ENCODE measurements at regions not wholly inside any gene's neighbourhood (a gene's known extent, or its start where the extent isn't known, plus 50 kb on each side); places are given as distances from the start of the nearest gene placed in this dataset.

DNA sequence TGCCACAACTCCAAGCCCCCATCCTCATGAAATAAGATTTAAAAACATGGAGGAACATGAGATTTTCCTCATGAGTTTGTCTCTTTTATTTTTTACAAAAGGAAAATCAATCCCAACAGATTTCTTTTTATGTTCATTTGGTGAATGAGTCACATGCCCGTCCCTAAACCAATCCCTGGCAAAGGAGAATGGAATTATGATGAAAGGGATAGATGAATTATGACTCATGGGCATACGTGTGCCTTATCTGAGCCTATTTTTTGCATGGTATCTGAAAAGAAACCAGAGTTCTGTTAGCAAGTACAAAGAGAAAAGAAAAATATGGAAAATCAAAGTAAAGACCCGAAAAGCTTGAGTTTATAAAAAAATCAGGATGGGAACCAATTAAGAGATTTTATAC, 267.5 kb upstream of the TMEM161B start (continued):
- no peak for TF ChIP-seq PATZ1 (CRISPR knock-in tag; IDR thresholded peaks at IDR 0.05; ENCODE audit: borderline replicate concordance)
- no peak for TF ChIP-seq PPARA (CRISPR knock-in tag; IDR thresholded peaks at IDR 0.05; ENCODE audit: borderline replicate concordance)
- TF ChIP-seq ZFP3 (CRISPR knock-in tag; IDR thresholded peaks at IDR 0.05), result no peak
- no peak for TF ChIP-seq ZFP30 (CRISPR knock-in tag; IDR thresholded peaks at IDR 0.05)
- no peak for TF ChIP-seq ZNF70 (CRISPR knock-in tag; IDR thresholded peaks at IDR 0.05)
- TF ChIP-seq ARNTL (CRISPR knock-in tag; IDR thresholded peaks at IDR 0.05; ENCODE audit: borderline replicate concordance, low read depth), result no peak
- TF ChIP-seq BACH2 (CRISPR knock-in tag; IDR thresholded peaks at IDR 0.05; ENCODE audit: borderline replicate concordance), result no peak
- no peak for TF ChIP-seq ZC3H10 (CRISPR knock-in tag; IDR thresholded peaks at IDR 0.05)

DNA sequence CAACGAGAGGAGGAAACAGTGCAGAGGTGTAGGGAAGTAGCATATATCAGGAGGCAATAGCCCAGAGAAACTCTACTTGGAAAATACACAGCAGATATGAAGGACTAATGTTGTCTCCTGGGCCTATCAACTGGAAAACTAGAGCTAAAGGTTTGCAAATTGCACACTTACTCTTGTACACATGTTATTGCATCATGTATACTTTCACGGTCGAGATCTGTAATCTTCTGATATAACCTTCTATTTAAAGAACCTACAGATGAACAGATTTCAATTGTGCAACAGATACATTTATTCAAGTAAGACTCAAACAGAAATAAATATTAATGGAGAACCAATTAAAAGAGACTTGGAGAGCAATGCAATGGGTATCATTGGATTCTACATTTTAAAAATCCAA, 256.3 kb upstream of the TMEM161B start:
- no peak for TF ChIP-seq CSDC2 (CRISPR knock-in tag; IDR thresholded peaks at IDR 0.05)
- TF ChIP-seq SNAI2 (CRISPR knock-in tag; IDR thresholded peaks at IDR 0.05), result no peak
- no peak for TF ChIP-seq ZC3H10 (CRISPR knock-in tag; IDR thresholded peaks at IDR 0.05)
- TF ChIP-seq ZFP30 (CRISPR knock-in tag; IDR thresholded peaks at IDR 0.05), result no peak
- no peak for TF ChIP-seq ZNF565 (CRISPR knock-in tag; conservative IDR thresholded peaks at IDR 0.05; ENCODE audit: low read depth)
- ATAC-seq, result no peak

- TF ChIP-seq, protein P1, sequence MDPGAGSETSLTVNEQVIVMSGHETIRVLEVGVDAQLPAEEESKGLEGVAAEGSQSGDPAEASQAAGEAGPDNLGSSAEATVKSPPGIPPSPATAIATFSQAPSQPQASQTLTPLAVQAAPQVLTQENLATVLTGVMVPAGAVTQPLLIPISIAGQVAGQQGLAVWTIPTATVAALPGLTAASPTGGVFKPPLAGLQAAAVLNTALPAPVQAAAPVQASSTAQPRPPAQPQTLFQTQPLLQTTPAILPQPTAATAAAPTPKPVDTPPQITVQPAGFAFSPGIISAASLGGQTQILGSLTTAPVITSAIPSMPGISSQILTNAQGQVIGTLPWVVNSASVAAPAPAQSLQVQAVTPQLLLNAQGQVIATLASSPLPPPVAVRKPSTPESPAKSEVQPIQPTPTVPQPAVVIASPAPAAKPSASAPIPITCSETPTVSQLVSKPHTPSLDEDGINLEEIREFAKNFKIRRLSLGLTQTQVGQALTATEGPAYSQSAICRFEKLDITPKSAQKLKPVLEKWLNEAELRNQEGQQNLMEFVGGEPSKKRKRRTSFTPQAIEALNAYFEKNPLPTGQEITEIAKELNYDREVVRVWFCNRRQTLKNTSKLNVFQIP (CRISPR knock-in tag; IDR thresholded peaks at IDR 0.05; ENCODE audit: borderline replicate concordance, low read depth), result no peak
- TF ChIP-seq, protein P2, sequence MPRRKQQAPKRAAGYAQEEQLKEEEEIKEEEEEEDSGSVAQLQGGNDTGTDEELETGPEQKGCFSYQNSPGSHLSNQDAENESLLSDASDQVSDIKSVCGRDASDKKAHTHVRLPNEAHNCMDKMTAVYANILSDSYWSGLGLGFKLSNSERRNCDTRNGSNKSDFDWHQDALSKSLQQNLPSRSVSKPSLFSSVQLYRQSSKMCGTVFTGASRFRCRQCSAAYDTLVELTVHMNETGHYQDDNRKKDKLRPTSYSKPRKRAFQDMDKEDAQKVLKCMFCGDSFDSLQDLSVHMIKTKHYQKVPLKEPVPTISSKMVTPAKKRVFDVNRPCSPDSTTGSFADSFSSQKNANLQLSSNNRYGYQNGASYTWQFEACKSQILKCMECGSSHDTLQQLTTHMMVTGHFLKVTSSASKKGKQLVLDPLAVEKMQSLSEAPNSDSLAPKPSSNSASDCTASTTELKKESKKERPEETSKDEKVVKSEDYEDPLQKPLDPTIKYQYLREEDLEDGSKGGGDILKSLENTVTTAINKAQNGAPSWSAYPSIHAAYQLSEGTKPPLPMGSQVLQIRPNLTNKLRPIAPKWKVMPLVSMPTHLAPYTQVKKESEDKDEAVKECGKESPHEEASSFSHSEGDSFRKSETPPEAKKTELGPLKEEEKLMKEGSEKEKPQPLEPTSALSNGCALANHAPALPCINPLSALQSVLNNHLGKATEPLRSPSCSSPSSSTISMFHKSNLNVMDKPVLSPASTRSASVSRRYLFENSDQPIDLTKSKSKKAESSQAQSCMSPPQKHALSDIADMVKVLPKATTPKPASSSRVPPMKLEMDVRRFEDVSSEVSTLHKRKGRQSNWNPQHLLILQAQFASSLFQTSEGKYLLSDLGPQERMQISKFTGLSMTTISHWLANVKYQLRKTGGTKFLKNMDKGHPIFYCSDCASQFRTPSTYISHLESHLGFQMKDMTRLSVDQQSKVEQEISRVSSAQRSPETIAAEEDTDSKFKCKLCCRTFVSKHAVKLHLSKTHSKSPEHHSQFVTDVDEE (CRISPR knock-in tag; IDR thresholded peaks at IDR 0.05), result no peak
- TF ChIP-seq BACH2 (CRISPR knock-in tag; IDR thresholded peaks at IDR 0.05; ENCODE audit: borderline replicate concordance), result no peak
- TF ChIP-seq, protein P3, sequence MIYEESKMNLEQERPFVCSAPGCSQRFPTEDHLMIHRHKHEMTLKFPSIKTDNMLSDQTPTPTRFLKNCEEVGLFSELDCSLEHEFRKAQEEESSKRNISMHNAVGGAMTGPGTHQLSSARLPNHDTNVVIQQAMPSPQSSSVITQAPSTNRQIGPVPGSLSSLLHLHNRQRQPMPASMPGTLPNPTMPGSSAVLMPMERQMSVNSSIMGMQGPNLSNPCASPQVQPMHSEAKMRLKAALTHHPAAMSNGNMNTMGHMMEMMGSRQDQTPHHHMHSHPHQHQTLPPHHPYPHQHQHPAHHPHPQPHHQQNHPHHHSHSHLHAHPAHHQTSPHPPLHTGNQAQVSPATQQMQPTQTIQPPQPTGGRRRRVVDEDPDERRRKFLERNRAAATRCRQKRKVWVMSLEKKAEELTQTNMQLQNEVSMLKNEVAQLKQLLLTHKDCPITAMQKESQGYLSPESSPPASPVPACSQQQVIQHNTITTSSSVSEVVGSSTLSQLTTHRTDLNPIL (CRISPR knock-in tag; IDR thresholded peaks at IDR 0.05; ENCODE audit: low read depth), result no peak
- TF ChIP-seq RARB (CRISPR knock-in tag; IDR thresholded peaks at IDR 0.05), result no peak
- TF ChIP-seq OSR1 (CRISPR knock-in tag; IDR thresholded peaks at IDR 0.05), result no peak
- TF ChIP-seq ZNF70 (CRISPR knock-in tag; IDR thresholded peaks at IDR 0.05), result no peak
- no peak for TF ChIP-seq PPARA (CRISPR knock-in tag; IDR thresholded peaks at IDR 0.05; ENCODE audit: borderline replicate concordance)
- no peak for ATAC-seq
These were observed 250.4 kb upstream of the TMEM161B start for GRCh38 chr5:88519066-88519465.

GRCh38 chr5:88518131-88519016, 249.7 kb upstream of the TMEM161B start:
- TF ChIP-seq, protein P3 (CRISPR knock-in tag; IDR thresholded peaks at IDR 0.05; ENCODE audit: low read depth), result no peak
- ATAC-seq, result no peak
